ENCODE measurements at regions not wholly inside any gene's neighbourhood (a gene's known extent, or its start where the extent isn't known, plus 50 kb on each side); places are given as distances from the start of the nearest gene placed in this dataset.

- Histone ChIP-seq H3K27me3 (replicated peaks in 2 of 5; ENCODE audit: control insufficient read depth in 4 of 5, insufficient read depth in 5 of 5, low read length in 4 of 5) (no peaks in the 10 kb centered on the region), H3K27ac (ENCODE audit: insufficient read depth in 1 of 2, low read depth in 1 of 2, low read length in 2 of 2, poor library complexity in 1 of 2, severe bottlenecking in 2 of 2) (no peak overlapping the region), H3K4me1 (ENCODE audit: control extremely low read depth in 1 of 4, control insufficient read depth in 4 of 4, insufficient read depth in 4 of 4, low read length in 3 of 4) (no peaks in the 10 kb centered on the region), H3K36me3 (ENCODE audit: control insufficient read depth in 4 of 4, insufficient read depth in 4 of 4, low read length in 3 of 4) (no peaks in the 10 kb centered on the region), H3K4me3 (ENCODE audit: control insufficient read depth in 1 of 7, extremely low read depth in 1 of 7, insufficient read depth in 4 of 7, low read depth in 2 of 7, low read length in 6 of 7) (no peak overlapping the region), H3K9me3 (ENCODE audit: control extremely low read depth in 1 of 5, control insufficient read depth in 4 of 5, insufficient read depth in 2 of 5, low read depth in 1 of 5, low read length in 4 of 5) (no peaks in the 10 kb centered on the region)
- no CpG with 5 or more reads among the region's 1 CpG for WGBS (ENCODE audit: insufficient coverage)
- ChIA-PET POLR2A (no interaction called here), CTCF (interaction anchor here (0.6 kb wide), 1 partner anchor 26 kb away, joined by 4 read pairs; no protein-coding TSS in a partner anchor)
- no peak for DNase-seq
These were observed 829.9 kb upstream of the PRMT6 start for GRCh38 chr1:106226550-106226949.

DNA sequence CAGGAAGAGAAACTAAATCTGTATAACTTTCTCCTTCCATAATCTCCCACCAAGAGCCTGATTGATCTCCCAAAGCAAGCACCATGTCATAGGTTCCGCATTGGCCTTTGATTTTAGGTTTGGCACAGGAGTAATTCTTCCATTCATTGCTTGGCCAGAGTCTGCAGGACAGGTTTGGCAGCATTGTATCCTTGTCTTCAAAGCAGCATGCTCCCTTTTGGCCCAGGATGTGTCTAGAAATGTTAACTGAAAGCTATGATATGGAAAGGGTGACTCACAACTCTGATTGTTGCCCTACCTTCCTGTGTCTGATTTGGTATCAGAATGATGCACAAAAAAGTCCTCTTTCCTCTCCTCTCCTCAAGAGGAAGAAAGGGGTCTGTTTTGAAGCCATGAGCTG, 824.3 kb upstream of the PRMT6 start:
- ChIA-PET CTCF (no interaction called here), POLR2A (no interaction called here)
- no peak overlapping the region for H3K27ac ChIP-seq (ENCODE audit: insufficient read depth in 1 of 2, low read depth in 1 of 2, low read length in 2 of 2, poor library complexity in 1 of 2, severe bottlenecking in 2 of 2)
- no peaks in the 10 kb centered on the region for H3K9me3 ChIP-seq (ENCODE audit: control extremely low read depth in 1 of 5, control insufficient read depth in 4 of 5, insufficient read depth in 2 of 5, low read depth in 1 of 5, low read length in 4 of 5)
- no peak for DNase-seq
- H3K4me3 ChIP-seq (ENCODE audit: control insufficient read depth in 1 of 7, extremely low read depth in 1 of 7, insufficient read depth in 4 of 7, low read depth in 2 of 7, low read length in 6 of 7) = no peak overlapping the region
- WGBS (ENCODE audit: insufficient coverage) = 86% methylated on average over 1 of the region's 1 CpG
- H3K4me1 ChIP-seq (ENCODE audit: control extremely low read depth in 1 of 4, control insufficient read depth in 4 of 4, insufficient read depth in 4 of 4, low read length in 3 of 4) = no peaks in the 10 kb centered on the region
- H3K36me3 ChIP-seq (ENCODE audit: control insufficient read depth in 4 of 4, insufficient read depth in 4 of 4, low read length in 3 of 4) = no peaks in the 10 kb centered on the region
- H3K27me3 ChIP-seq (replicated peaks in 2 of 5; ENCODE audit: control insufficient read depth in 4 of 5, insufficient read depth in 5 of 5, low read length in 4 of 5) = no peaks in the 10 kb centered on the region

DNA sequence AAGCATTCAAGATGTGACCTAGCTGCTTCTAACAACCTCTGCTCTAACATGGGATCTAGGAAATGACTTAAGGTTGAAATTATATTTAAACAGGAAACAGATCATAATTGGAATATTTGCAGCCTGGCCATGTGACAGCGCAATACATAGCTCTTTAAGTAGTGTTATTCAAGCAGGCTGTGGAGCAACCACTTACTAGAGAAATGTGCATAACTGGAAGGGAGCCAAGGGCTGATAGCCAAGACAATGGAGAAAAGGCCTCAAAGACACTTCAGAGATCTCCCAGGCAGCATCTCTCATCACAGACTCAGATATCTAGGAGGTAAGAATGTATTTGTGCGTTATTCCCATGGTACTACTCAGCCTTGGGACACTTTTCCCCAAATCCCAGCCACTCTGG, 823.0 kb upstream of the PRMT6 start:
- ChIA-PET POLR2A (no interaction called here), CTCF (no interaction called here)
- no peaks in the 10 kb centered on the region for H3K4me1 ChIP-seq (ENCODE audit: control extremely low read depth in 1 of 4, control insufficient read depth in 4 of 4, insufficient read depth in 4 of 4, low read length in 3 of 4)
- no peaks in the 10 kb centered on the region for H3K36me3 ChIP-seq (ENCODE audit: control insufficient read depth in 4 of 4, insufficient read depth in 4 of 4, low read length in 3 of 4)
- H3K27me3 ChIP-seq (replicated peaks in 2 of 5; ENCODE audit: control insufficient read depth in 4 of 5, insufficient read depth in 5 of 5, low read length in 4 of 5) = no peaks in the 10 kb centered on the region
- H3K9me3 ChIP-seq (ENCODE audit: control extremely low read depth in 1 of 5, control insufficient read depth in 4 of 5, insufficient read depth in 2 of 5, low read depth in 1 of 5, low read length in 4 of 5) = no peaks in the 10 kb centered on the region
- no peak overlapping the region for H3K27ac ChIP-seq (ENCODE audit: insufficient read depth in 1 of 2, low read depth in 1 of 2, low read length in 2 of 2, poor library complexity in 1 of 2, severe bottlenecking in 2 of 2)
- H3K4me3 ChIP-seq (ENCODE audit: control insufficient read depth in 1 of 7, extremely low read depth in 1 of 7, insufficient read depth in 4 of 7, low read depth in 2 of 7, low read length in 6 of 7) = no peak overlapping the region
- no peak for DNase-seq
- WGBS (ENCODE audit: insufficient coverage) = 94% methylated on average over 2 of the region's 2 CpGs

DNA sequence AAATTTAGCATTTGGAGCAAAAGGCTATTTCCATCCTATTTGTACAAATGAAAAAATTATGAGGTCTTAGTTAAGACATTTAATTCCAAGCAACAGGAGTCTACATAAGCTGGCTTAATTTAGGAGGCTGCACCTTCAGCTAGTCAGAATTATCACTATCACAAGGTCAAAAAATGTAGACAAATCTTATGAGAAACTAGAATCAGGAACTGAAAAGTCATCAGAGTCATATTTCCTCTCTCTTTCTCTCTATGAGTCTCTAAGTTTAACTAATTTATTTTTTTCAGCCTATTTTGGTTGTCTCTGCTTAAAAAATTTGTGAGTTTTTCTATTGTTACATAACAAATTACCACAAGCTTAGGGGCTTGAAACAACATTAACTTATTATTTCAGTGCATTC, 807.1 kb upstream of the PRMT6 start:
- no peaks in the 10 kb centered on the region for H3K4me1 ChIP-seq (ENCODE audit: control extremely low read depth in 1 of 4, control insufficient read depth in 4 of 4, insufficient read depth in 4 of 4, low read length in 3 of 4)
- no peak for DNase-seq
- H3K27me3 ChIP-seq (replicated peaks in 2 of 5; ENCODE audit: control insufficient read depth in 4 of 5, insufficient read depth in 5 of 5, low read length in 4 of 5) = no peaks in the 10 kb centered on the region
- CTCF ChIA-PET = interaction anchor here (1.5 kb wide), 1 partner anchor 12 kb away, joined by 3 read pairs; no protein-coding TSS in a partner anchor
- no peaks in the 10 kb centered on the region for H3K36me3 ChIP-seq (ENCODE audit: control insufficient read depth in 4 of 4, insufficient read depth in 4 of 4, low read length in 3 of 4)
- H3K9me3 ChIP-seq (ENCODE audit: control extremely low read depth in 1 of 5, control insufficient read depth in 4 of 5, insufficient read depth in 2 of 5, low read depth in 1 of 5, low read length in 4 of 5) = no peaks in the 10 kb centered on the region
- POLR2A ChIA-PET = no interaction called here
- no peak overlapping the region for H3K4me3 ChIP-seq (ENCODE audit: control insufficient read depth in 1 of 7, extremely low read depth in 1 of 7, insufficient read depth in 4 of 7, low read depth in 2 of 7, low read length in 6 of 7)
- no peak overlapping the region for H3K27ac ChIP-seq (ENCODE audit: insufficient read depth in 1 of 2, low read depth in 1 of 2, low read length in 2 of 2, poor library complexity in 1 of 2, severe bottlenecking in 2 of 2)

GRCh38 chr1:106249810-106250209, 806.7 kb upstream of the PRMT6 start:
- H3K36me3 ChIP-seq (ENCODE audit: control insufficient read depth in 4 of 4, insufficient read depth in 4 of 4, low read length in 3 of 4) = no peaks in the 10 kb centered on the region
- WGBS (ENCODE audit: insufficient coverage) = 90% methylated on average over 4 of the region's 5 CpGs
- no peak for DNase-seq
- H3K4me1 ChIP-seq (ENCODE audit: control extremely low read depth in 1 of 4, control insufficient read depth in 4 of 4, insufficient read depth in 4 of 4, low read length in 3 of 4) = no peaks in the 10 kb centered on the region
- CTCF ChIA-PET = interaction anchor here (1.5 kb wide), 1 partner anchor 13 kb away, joined by 3 read pairs; no protein-coding TSS in a partner anchor
- no peak overlapping the region for H3K27ac ChIP-seq (ENCODE audit: insufficient read depth in 1 of 2, low read depth in 1 of 2, low read length in 2 of 2, poor library complexity in 1 of 2, severe bottlenecking in 2 of 2)
- H3K9me3 ChIP-seq (ENCODE audit: control extremely low read depth in 1 of 5, control insufficient read depth in 4 of 5, insufficient read depth in 2 of 5, low read depth in 1 of 5, low read length in 4 of 5) = no peaks in the 10 kb centered on the region
- POLR2A ChIA-PET = no interaction called here
- H3K27me3 ChIP-seq (replicated peaks in 2 of 5; ENCODE audit: control insufficient read depth in 4 of 5, insufficient read depth in 5 of 5, low read length in 4 of 5) = no peaks in the 10 kb centered on the region
- H3K4me3 ChIP-seq (ENCODE audit: control insufficient read depth in 1 of 7, extremely low read depth in 1 of 7, insufficient read depth in 4 of 7, low read depth in 2 of 7, low read length in 6 of 7) = no peak overlapping the region

DNA sequence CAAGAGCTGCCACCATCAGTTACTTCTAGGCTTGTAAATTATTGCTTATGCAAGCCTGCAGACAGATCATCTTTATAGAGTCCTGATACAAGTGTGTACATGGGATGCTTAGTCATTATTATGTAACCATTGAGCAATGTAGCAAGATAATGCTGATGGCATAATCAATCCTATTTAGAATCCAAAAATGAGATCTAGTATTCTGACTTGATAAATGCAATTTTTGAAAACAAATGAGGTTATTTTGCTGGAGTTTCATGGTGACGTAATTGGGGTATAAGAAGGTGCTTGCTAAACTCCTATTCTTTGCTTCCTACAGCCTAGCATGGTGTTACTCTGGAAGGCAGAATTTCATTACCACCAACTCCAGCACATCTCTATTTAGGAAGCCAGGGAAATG, 801.7 kb upstream of the PRMT6 start:
- no peak overlapping the region for H3K27ac ChIP-seq (ENCODE audit: insufficient read depth in 1 of 2, low read depth in 1 of 2, low read length in 2 of 2, poor library complexity in 1 of 2, severe bottlenecking in 2 of 2)
- POLR2A ChIA-PET = no interaction called here
- no peak overlapping the region for H3K4me3 ChIP-seq (ENCODE audit: control insufficient read depth in 1 of 7, extremely low read depth in 1 of 7, insufficient read depth in 4 of 7, low read depth in 2 of 7, low read length in 6 of 7)
- DNase-seq = no peak
- CTCF ChIA-PET = no interaction called here
- no peaks in the 10 kb centered on the region for H3K4me1 ChIP-seq (ENCODE audit: control extremely low read depth in 1 of 4, control insufficient read depth in 4 of 4, insufficient read depth in 4 of 4, low read length in 3 of 4)
- H3K27me3 ChIP-seq (replicated peaks in 2 of 5; ENCODE audit: control insufficient read depth in 4 of 5, insufficient read depth in 5 of 5, low read length in 4 of 5) = no peaks in the 10 kb centered on the region
- H3K9me3 ChIP-seq (ENCODE audit: control extremely low read depth in 1 of 5, control insufficient read depth in 4 of 5, insufficient read depth in 2 of 5, low read depth in 1 of 5, low read length in 4 of 5) = no peaks in the 10 kb centered on the region
- WGBS (ENCODE audit: insufficient coverage) = no CpG with 5 or more reads among the region's 1 CpG
- no peaks in the 10 kb centered on the region for H3K36me3 ChIP-seq (ENCODE audit: control insufficient read depth in 4 of 4, insufficient read depth in 4 of 4, low read length in 3 of 4)

- no peaks in the 10 kb centered on the region for H3K36me3 ChIP-seq (ENCODE audit: control insufficient read depth in 4 of 4, insufficient read depth in 4 of 4, low read length in 3 of 4)
- no peak overlapping the region for H3K4me3 ChIP-seq (ENCODE audit: control insufficient read depth in 1 of 7, extremely low read depth in 1 of 7, insufficient read depth in 4 of 7, low read depth in 2 of 7, low read length in 6 of 7)
- no peak overlapping the region for H3K27ac ChIP-seq (ENCODE audit: insufficient read depth in 1 of 2, low read depth in 1 of 2, low read length in 2 of 2, poor library complexity in 1 of 2, severe bottlenecking in 2 of 2)
- CTCF ChIA-PET = no interaction called here
- 64% methylated on average over 3 of the region's 3 CpGs for WGBS (ENCODE audit: insufficient coverage)
- peaks cover 0 to 2% (median 0%) of the 10 kb centered on the region in 5 experiments for H3K9me3 ChIP-seq (ENCODE audit: control extremely low read depth in 1 of 5, control insufficient read depth in 4 of 5, insufficient read depth in 2 of 5, low read depth in 1 of 5, low read length in 4 of 5)
- no peaks in the 10 kb centered on the region for H3K4me1 ChIP-seq (ENCODE audit: control extremely low read depth in 1 of 4, control insufficient read depth in 4 of 4, insufficient read depth in 4 of 4, low read length in 3 of 4)
- POLR2A ChIA-PET = no interaction called here
- no peaks in the 10 kb centered on the region for H3K27me3 ChIP-seq (replicated peaks in 2 of 5; ENCODE audit: control insufficient read depth in 4 of 5, insufficient read depth in 5 of 5, low read length in 4 of 5)
- no peak for DNase-seq
These were observed 789.7 kb upstream of the PRMT6 start for GRCh38 chr1:106266786-106267185.
